GM23338 (cell line): ENCODE measurements at regions not wholly inside any gene's neighbourhood (a gene's known extent, or its start where the extent isn't known, plus 50 kb on each side); places are given as distances from the start of the nearest gene placed in this dataset.

Source experiments
- ATAC-seq: fragments of 200-7000 bp; cut with Tn5 transposase; 3 replicates; pipeline ENCODE4 v1.9.1; 2020
- DNase-seq: peaks from one replicate; pipeline ENCODE4 v3.0.0-alpha.2; 2015; ENCODE audit warnings: low spot score
- H2AFZ ChIP-seq: fragments of 200-600 bp; sonication (generic); 2 replicates; pipeline ENCODE4 v1.8.0; 2016; ENCODE audit warnings: antibody characterized with exemption, mild to moderate bottlenecking, moderate library complexity
- H3F3A ChIP-seq: fragments of 200-600 bp; sonication (generic); replicated peaks from 2 replicates; pipeline ENCODE4 v1.8.0; 2017; ENCODE audit warnings: antibody characterized with exemption, mixed run types, low read depth
- H3K27ac ChIP-seq: fragments of 200-600 bp; sonication (generic); 2 replicates; pipeline ENCODE4 v1.6.1; 2016; ENCODE audit warnings: low read depth
- H3K27me3 ChIP-seq: fragments of 200-600 bp; sonication (generic); 2 replicates; pipeline ENCODE4 v1.8.0; 2016; ENCODE audit warnings: mild to moderate bottlenecking, mixed run types, moderate library complexity; ENCODE audit not compliant: insufficient read depth
- H3K36me3 ChIP-seq: fragments of 200-600 bp; sonication (generic); 2 replicates; pipeline ENCODE4 v1.8.0; 2016; ENCODE audit warnings: mild to moderate bottlenecking; ENCODE audit not compliant: insufficient read depth
- H3K4me1 ChIP-seq: fragments of 200-600 bp; sonication (generic); 2 replicates; pipeline ENCODE4 v1.8.0; 2016; ENCODE audit warnings: mild to moderate bottlenecking, moderate library complexity; ENCODE audit not compliant: insufficient read depth
- H3K4me2 ChIP-seq: fragments of 200-600 bp; sonication (generic); 2 replicates; pipeline ENCODE4 v1.7.1; 2017; ENCODE audit warnings: mixed run types
- H3K4me3 ChIP-seq: fragments of 200-600 bp; sonication (generic); 2 replicates; pipeline ENCODE4 v1.6.1; 2016; ENCODE audit warnings: mixed run types
- H3K79me2 ChIP-seq: fragments of 200-600 bp; sonication (generic); replicated peaks from 2 replicates; pipeline ENCODE4 v1.8.0; 2017; ENCODE audit warnings: mild to moderate bottlenecking; ENCODE audit not compliant: insufficient read depth
- H3K9me2 ChIP-seq: fragments of 200-600 bp; sonication (generic); 2 replicates; pipeline ENCODE4 v1.8.0; 2017; ENCODE audit not compliant: insufficient read depth
- H4K20me1 ChIP-seq: fragments of 200-600 bp; sonication (generic); replicated peaks from 2 replicates; pipeline ENCODE4 v1.8.0; 2017; ENCODE audit warnings: mild to moderate bottlenecking; ENCODE audit not compliant: insufficient read depth
- H3K27ac Mint-ChIP-seq: 2 replicates; pipeline ENCODE4 v1.8.0; 2020; ENCODE audit warnings: inconsistent platforms, mild to moderate bottlenecking, moderate library complexity, mixed read lengths
- H3K27me3 Mint-ChIP-seq: 3 replicates; pipeline ENCODE4 v1.8.0; 2022; ENCODE audit warnings: low read depth, mild to moderate bottlenecking, moderate library complexity, mixed read lengths, inconsistent platforms; ENCODE audit not compliant: insufficient read depth, poor library complexity
- H3K36me3 Mint-ChIP-seq: 3 replicates; pipeline ENCODE4 v1.8.0; 2021; ENCODE audit warnings: low read depth, mild to moderate bottlenecking, inconsistent platforms, moderate library complexity, mixed read lengths
- H3K4me1 Mint-ChIP-seq: 3 replicates; pipeline ENCODE4 v1.8.0; 2020; ENCODE audit warnings: mild to moderate bottlenecking, inconsistent platforms, mixed read lengths
- H3K4me3 Mint-ChIP-seq: 3 replicates; pipeline ENCODE4 v1.8.0; 2021; ENCODE audit warnings: moderate library complexity, mild to moderate bottlenecking, inconsistent platforms, mixed read lengths
- H3K9me3 Mint-ChIP-seq: 3 replicates; pipeline ENCODE4 v1.8.0; 2020; ENCODE audit warnings: moderate library complexity, mild to moderate bottlenecking, inconsistent platforms, mixed read lengths
- CREB1 ChIP-seq: fragments of 250-450 bp; sonication (Bioruptor Pico); IDR thresholded peaks from 2 replicates; pipeline ENCODE4 v1.5.0; 2020; ENCODE audit warnings: low read depth, mild to moderate bottlenecking, moderate library complexity
- CTCF ChIP-seq, 2 experiments: fragments of 200-600 bp in 1 of 2; sonication (generic) in 1 of 2; conservative IDR thresholded peaks; 2 replicates each; pipeline versions ENCODE4 v1.5.1 to v1.6.1; 2016 to 2017; ENCODE audit warnings: antibody characterized with exemption in 2 of 2, low read depth in 2 of 2, mild to moderate bottlenecking in 2 of 2, moderate library complexity in 1 of 2
- ETS1 ChIP-seq: IDR thresholded peaks from 2 replicates; pipeline ENCODE4 v1.6.1; 2016; ENCODE audit warnings: antibody characterized with exemption
- EZH2 ChIP-seq: fragments of 200-600 bp; sonication (generic); IDR thresholded peaks from one replicate; pipeline ENCODE4 v1.8.0; 2017; ENCODE audit warnings: antibody characterized with exemption, mild to moderate bottlenecking, low read depth; ENCODE audit not compliant: unreplicated experiment
- EZH2phosphoT487 ChIP-seq: fragments of 200-600 bp; sonication (generic); IDR thresholded peaks from one replicate; pipeline ENCODE4 v1.8.1; 2018; ENCODE audit warnings: antibody characterized with exemption; ENCODE audit not compliant: unreplicated experiment
- JUNB ChIP-seq: IDR thresholded peaks from one replicate; pipeline ENCODE4 v1.6.1; 2016; ENCODE audit warnings: antibody characterized with exemption; ENCODE audit not compliant: unreplicated experiment
- NANOG ChIP-seq: IDR thresholded peaks from 2 replicates; pipeline ENCODE4 v1.6.1; 2016; ENCODE audit warnings: antibody characterized with exemption, borderline replicate concordance
- POLR2AphosphoS5 ChIP-seq: IDR thresholded peaks from 2 replicates; pipeline ENCODE4 v1.6.1; 2016; ENCODE audit warnings: antibody characterized with exemption, low read depth
- REST ChIP-seq: IDR thresholded peaks from one replicate; pipeline ENCODE4 v1.6.1; 2018; ENCODE audit warnings: antibody characterized with exemption; ENCODE audit not compliant: unreplicated experiment
- STAT1 ChIP-seq: IDR thresholded peaks from one replicate; pipeline ENCODE4 v1.6.1; 2016; ENCODE audit warnings: antibody characterized with exemption; ENCODE audit not compliant: unreplicated experiment
- ZNF114 ChIP-seq: fragments of 250-450 bp; sonication (Bioruptor Pico); IDR thresholded peaks from 2 replicates; pipeline ENCODE4 v1.5.0; 2020; ENCODE audit warnings: mild to moderate bottlenecking, moderate library complexity
- ZNF331 ChIP-seq: fragments of 250-450 bp; sonication (Bioruptor Pico); IDR thresholded peaks from 2 replicates; pipeline ENCODE4 v1.5.0; 2020; ENCODE audit warnings: low read depth, mild to moderate bottlenecking, moderate library complexity
- ZNF462 ChIP-seq: fragments of 250-450 bp; sonication (Bioruptor Pico); IDR thresholded peaks from 2 replicates; pipeline ENCODE4 v1.5.0; 2020; ENCODE audit warnings: mild to moderate bottlenecking, moderate library complexity

GRCh38 chr1:87940421-87940820, 611.7 kb downstream of the LMO4 start:
- Histone ChIP-seq H4K20me1 (no peaks in the 10 kb centered on the region), H3F3A (0 out of 2 replicates have a peak, but pooled peaks cover 5% of the 10 kb centered on the region), H3K4me3 (no peak overlapping the region), H2AFZ (0 out of 2 replicates have a peak overlapping the region, but pooled peaks have one; percentile 15), H3K36me3 (no peaks in the 10 kb centered on the region), H3K9me2 (peaks cover 18% of the 10 kb centered on the region), H3K79me2 (no peaks in the 10 kb centered on the region), H3K4me2 (peak overlapping the region; percentile 13; the same call in 1 of the 2 replicates), H3K27me3 (no peaks in the 10 kb centered on the region), H3K4me1 (peaks cover 14% of the 10 kb centered on the region), H3K27ac (no peak overlapping the region)
- no peak for ATAC-seq
- DNase-seq = no peak
- no peak for TF ChIP-seq ZNF331
- no peak for TF ChIP-seq JUNB
- no peak for TF ChIP-seq STAT1
- TF ChIP-seq ETS1 = no peak
- TF ChIP-seq EZH2phosphoT487 = no peak
- TF ChIP-seq ZNF114 (CRISPR knock-in tag) = no peak
- no peak for TF ChIP-seq POLR2AphosphoS5
- no peak for TF ChIP-seq NANOG
- no peak for TF ChIP-seq ZNF462 (CRISPR knock-in tag)
- TF ChIP-seq REST = no peak
- no peak for TF ChIP-seq EZH2
- TF ChIP-seq CTCF (conservative IDR thresholded peaks at IDR 0.05; ENCODE audit: low read depth in 2 of 2) = no peak
- TF ChIP-seq CREB1 (CRISPR knock-in tag) = no peak
- peaks cover 23% of the 10 kb centered on the region for H3K4me1 Mint-ChIP-seq
- no peak overlapping the region for H3K27ac Mint-ChIP-seq
- H3K9me3 Mint-ChIP-seq = no peaks in the 10 kb centered on the region
- H3K27me3 Mint-ChIP-seq = peaks cover 2% of the 10 kb centered on the region
- H3K36me3 Mint-ChIP-seq = no peaks in the 10 kb centered on the region
- no peak overlapping the region for H3K4me3 Mint-ChIP-seq
